A673 (cell line): ENCODE measurements at regions not wholly inside any gene's neighbourhood (a gene's known extent, or its start where the extent isn't known, plus 50 kb on each side); places are given as distances from the start of the nearest gene placed in this dataset.

Experiments
- EZH2 ChIP-seq: fragments of 200-600 bp; sonication (generic); IDR thresholded peaks from 2 replicates; pipeline ENCODE4 v1.6.1; 2017; ENCODE audit warnings: borderline replicate concordance, low read depth, mild to moderate bottlenecking, mixed read lengths, antibody characterized with exemption, low read length; ENCODE audit not compliant: poor library complexity, severe bottlenecking
- TF ChIP-seq, protein P1 (sequence below): fragments of 300-800, 200-600 bp; sonication (generic); conservative IDR thresholded peaks from 2 replicates; pipeline ENCODE4 v1.5.1; 2017; ENCODE audit warnings: low read depth, mild to moderate bottlenecking, antibody characterized with exemption, low read length, moderate library complexity, mixed read lengths

DNA sequence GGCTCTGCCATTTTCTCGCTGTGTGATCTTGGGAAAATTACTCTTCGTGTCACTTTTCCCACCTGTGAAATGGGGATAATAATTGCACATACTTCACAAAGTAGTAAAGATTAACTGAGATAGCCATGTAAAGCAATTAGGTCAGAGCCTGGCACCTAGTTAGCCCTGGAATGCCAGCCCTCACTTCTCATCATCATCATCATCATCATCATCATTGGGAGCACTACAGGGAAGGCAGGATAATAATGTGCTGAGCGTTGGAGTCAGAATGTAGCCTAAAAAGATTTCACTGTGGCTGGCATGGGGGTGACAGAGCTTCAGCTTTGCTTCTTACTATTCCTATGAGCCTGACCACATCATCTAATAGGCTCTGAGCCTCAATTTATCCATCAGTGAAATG, 362.6 kb downstream of the TOX3 start:
- TF ChIP-seq, protein P1, sequence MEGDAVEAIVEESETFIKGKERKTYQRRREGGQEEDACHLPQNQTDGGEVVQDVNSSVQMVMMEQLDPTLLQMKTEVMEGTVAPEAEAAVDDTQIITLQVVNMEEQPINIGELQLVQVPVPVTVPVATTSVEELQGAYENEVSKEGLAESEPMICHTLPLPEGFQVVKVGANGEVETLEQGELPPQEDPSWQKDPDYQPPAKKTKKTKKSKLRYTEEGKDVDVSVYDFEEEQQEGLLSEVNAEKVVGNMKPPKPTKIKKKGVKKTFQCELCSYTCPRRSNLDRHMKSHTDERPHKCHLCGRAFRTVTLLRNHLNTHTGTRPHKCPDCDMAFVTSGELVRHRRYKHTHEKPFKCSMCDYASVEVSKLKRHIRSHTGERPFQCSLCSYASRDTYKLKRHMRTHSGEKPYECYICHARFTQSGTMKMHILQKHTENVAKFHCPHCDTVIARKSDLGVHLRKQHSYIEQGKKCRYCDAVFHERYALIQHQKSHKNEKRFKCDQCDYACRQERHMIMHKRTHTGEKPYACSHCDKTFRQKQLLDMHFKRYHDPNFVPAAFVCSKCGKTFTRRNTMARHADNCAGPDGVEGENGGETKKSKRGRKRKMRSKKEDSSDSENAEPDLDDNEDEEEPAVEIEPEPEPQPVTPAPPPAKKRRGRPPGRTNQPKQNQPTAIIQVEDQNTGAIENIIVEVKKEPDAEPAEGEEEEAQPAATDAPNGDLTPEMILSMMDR: no peak
- no peak for TF ChIP-seq EZH2
